Right renal cortex interstitium (tissue), 3 donors: ENCODE measurements at regions not wholly inside any gene's neighbourhood (a gene's known extent, or its start where the extent isn't known, plus 50 kb on each side); places are given as distances from the start of the nearest gene placed in this dataset.

Experiments
- DNase-seq, 3 donors: peaks; one replicate each; pipeline ENCODE4 v3.0.0-alpha.2; 2013; ENCODE audit warnings: low read depth in 3 of 3, low spot score in 2 of 3

DNA sequence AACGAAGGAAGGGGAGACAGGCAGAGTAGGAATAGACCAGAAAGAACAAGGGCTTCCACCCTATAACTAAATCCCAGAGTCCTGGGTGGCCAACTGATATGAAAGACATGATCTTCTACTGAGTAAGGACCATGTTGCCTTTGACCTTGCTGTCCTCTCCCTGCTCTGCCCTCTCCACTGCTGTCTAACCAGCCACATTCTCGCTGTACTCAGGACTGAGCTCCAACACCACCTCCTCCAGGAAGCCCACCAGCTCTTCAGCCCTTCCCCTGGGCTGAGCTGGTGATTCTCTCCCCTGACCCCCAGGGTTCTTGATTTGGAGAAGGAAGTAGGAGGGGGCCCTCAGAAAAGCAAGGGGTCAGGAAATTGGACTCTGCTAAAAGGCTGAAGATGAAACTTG, 159.2 kb downstream of the DICER1 start:
- DNase-seq, result no peak

- no peak for DNase-seq
Measured at GRCh38 chr14:94995551-94995950, 161.8 kb downstream of the DICER1 start.

DNA sequence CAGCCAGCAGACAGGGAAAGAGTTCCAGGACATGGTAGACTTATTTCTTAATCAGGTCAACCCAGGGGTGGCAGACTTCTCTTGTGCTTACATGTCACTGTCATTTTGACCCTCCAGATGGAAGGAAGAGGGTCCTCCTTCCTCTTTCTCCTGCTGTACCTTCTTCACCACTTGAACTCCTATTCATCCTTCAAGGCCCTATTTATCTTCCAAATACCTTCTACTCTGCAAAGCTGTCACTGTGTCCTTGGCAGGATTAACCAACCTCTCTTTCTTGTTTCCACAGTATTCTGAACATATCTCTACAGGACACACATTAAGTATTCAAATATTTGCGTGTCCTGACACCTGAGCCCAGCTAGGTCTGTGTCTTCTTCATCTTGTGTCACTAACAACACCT, 163.1 kb downstream of the DICER1 start:
- no peak for DNase-seq

DNA sequence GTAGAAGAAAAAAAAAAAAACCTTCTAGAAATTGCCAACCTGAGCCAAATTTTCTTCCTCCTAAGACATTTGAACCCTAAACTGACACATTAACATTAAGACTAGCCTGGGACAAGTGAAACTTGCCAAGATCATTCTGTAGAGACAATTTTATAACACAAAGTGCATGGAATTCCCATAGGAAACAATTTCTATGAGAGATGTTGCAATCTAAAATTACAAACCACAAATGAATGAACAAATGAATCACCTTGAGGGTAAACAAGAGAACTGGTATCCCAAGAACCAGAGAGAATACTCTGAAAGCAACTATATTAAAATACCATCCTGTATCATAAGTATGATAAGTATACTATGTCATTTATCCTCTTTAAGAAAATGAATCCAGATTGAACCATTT, 165.3 kb downstream of the DICER1 start:
- DNase-seq, result no peak

- no peak for DNase-seq
Measured at GRCh38 chr14:94989946-94990345, 167.4 kb downstream of the DICER1 start.

DNA sequence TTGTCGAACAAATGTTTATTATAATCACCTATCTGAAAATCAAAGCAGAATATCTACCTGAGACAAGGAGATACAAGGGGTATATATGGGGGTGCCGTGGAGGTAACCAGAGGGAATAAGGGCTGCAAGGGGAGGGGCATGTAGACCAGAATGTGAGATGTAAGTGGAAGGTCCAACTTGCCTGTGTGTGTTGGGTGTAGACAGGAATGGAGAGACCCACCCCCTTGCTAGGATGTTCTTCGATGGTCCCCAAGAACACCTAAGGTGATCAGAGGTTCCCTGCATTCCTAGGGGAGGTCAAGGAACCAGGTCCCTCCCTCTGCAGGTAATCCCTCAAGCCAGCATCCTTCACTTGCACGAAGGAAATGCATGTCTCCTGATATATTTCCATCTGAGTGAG, 167.9 kb downstream of the DICER1 start:
- no peak for DNase-seq

- DNase-seq, result no peak
Measured at GRCh38 chr14:94987409-94987808, 169.9 kb downstream of the DICER1 start.

DNA sequence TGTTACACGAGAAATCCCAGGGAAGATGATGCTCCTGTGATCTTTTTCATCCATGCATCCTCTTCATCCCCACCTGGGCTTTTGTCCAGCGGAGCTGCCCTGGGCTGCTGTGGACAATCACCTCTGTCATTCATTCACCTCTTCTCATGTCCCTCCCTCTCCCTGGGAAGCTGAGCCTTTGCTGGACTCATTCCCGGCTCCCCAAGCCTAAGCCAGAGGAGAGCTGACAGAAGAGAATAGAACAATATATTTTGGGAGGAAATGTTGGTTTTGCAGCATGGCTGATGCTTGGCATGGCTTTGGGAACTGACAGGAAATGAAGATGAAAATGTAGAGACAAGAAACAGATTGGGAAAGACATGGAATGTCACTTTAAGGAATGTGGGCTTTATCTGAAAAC, 177.4 kb downstream of the DICER1 start:
- no peak for DNase-seq

DNA sequence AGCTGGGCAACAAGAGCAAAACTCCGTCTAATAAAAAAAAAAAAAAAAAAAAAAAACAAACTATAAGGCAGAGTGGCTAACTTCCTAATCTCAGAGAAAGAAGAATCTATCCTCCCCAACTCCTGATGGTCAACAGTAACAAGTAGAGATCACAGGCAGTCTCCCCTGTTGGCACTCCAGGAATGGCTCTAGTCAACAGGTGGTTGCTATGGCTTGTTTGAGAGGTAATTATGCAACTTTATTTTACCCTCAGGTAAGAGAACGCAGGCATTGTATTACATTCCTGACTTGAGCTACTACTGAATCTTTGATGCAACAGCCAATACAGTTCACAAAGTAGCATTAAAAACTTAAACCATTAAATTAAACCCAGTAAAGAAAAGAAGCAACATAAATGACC, 180.3 kb downstream of the DICER1 start:
- no peak for DNase-seq

DNA sequence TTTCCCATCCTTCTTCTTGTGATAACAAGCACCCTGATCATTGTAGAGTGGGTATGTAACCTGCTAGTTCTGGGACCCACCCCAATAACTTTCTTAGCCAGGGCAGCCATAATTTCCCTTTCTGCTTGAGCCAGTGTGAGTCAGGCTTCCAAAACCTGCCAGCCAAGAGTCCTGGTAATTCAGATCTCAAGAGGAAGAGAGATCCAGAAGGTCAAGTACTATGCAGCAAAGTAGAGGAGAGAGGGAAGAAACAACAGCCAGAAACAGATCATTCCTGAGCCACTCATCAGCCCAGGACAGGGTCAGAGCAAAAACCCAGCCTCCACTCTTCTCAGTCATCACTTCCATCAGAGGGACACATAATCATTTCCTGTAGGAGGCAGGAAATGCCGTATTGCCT, 182.0 kb downstream of the DICER1 start:
- no peak for DNase-seq

DNA sequence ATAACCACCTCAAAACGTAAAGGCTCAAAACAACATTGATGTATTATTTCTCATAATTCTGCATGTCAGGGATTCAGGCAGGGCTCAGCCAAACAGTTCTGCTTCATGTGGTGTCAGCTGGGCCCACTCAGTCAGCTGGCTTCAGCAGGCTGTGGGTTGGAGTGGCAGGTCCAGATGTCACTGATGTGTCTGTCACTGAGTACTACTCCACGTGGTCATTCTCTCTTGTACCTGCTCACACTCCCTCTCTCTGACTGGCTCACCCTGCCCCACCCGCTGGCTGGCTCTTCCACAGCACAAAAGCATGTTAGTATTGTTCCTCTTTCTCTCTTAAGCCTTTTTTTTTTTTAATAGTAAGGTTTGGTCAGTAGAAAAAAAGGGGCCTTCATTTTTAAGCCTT, 182.4 kb downstream of the DICER1 start:
- DNase-seq, result no peak

DNA sequence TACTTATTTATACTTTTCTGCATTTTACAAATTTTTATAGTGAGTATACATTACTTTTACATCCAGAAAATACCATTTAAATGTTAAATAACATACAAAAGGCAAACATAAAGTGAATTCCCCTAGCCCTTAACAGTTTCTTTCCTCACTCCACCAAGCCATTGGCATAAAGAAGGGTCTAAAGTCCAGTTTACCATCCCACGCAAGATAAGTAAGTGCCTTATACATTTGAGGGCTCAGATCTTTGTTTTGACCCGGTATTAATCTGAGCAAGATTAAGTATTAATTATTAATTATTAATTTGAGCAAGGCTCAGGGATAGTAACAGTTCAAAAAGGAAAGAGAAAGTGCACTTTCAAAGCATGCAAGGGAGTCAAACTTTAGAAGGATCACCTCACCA, 182.9 kb downstream of the DICER1 start:
- DNase-seq, result no peak

GRCh38 chr14:94971750-94972149, 185.6 kb downstream of the DICER1 start:
- no peak for DNase-seq

GRCh38 chr14:94970941-94971730, 186.2 kb downstream of the DICER1 start:
- DNase-seq, result no peak

DNA sequence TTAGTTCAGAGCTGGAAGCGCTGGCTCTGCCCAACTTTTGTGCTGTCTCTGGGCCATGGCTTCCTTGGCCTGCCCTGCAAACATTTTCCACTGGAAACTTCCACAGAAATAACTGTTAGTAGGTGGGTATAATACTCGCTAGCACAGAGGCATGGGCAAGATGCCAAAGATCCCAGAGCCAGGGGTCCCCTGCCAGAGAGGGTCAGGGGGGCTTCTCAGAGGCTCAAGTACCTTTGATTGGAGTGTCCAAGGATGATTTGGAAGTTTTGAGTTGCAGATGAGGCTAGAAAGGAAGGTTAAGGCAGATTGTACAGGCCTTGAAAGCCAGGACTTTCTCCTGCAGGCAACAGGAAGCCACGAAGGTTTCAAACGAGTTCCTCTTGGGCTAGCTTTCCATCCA, 187.6 kb downstream of the DICER1 start:
- no peak for DNase-seq

DNA sequence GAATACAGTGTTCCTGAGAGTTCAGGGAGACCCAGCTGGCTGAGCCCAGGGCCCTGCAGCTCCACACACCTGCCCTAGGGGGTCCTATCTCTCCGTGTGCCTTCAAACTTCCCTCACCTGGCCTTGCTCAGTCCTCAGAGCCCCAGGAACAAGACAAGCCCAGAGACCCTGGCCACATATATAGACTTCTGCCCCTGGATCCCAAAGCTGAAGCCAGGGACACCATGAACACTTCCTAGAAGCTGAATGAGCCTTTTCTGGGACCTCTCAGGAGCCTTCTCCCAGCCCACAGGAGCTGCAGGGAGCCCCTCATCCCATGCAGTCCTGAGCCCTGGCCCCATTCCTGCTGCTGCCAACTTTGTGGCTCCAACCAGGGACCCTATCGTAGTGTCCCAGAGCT, 190.5 kb downstream of the DICER1 start:
- no peak for DNase-seq

DNA sequence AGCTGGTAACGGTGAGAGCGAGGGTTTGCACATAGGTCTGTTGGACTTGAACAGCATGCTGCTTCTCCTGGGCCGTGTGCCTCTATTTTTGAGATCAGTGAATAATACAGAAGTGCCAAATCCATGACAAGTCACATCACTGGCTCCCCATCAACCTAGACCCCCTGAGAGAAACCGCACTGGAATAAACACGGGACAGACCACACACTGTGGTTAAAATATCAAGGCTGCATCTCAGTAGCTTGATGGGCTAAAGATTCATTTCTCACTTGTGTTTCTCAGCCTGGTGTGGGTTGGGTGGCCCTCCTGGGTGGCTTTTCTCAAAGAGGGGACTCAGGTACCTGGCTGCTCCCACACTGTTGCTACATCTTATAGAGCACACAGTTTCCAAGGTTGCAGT, 191.0 kb downstream of the DICER1 start:
- no peak for DNase-seq

DNA sequence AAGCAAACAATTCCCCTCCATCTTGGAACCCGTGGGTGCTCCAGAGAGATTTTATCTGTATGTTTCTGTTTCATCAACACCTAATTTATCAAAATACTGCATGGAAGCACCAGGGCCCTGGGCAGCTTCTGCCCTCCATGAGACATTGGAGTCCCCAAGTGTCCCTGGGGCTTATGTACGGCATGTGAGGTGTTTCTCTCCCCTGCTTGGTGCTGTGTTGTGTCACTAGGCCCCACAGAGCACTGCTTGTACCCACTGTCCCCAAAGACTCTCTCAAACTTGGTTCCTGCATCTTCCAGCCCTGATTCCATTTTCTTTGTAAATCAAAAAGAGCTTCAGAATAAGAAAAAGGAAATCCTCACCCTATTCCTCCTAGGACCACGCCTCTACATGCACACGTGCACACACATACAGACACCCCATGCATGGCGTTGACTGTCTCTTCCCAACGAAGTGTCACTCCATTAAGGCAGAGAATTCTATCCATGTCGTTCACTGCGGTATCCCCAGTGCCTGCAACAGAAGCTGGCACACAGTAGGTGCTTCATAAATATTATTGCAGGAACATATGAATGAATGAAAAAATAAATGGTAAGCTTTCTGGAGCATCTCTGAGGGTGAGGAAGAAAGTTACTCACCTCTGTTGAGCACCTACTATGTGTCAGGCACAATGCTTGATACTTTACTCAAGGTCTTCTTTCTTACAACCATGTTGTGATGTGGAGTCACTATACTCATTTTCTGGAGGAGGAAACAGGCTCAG, 191.6 kb downstream of the DICER1 start:
- no peak for DNase-seq

DNA sequence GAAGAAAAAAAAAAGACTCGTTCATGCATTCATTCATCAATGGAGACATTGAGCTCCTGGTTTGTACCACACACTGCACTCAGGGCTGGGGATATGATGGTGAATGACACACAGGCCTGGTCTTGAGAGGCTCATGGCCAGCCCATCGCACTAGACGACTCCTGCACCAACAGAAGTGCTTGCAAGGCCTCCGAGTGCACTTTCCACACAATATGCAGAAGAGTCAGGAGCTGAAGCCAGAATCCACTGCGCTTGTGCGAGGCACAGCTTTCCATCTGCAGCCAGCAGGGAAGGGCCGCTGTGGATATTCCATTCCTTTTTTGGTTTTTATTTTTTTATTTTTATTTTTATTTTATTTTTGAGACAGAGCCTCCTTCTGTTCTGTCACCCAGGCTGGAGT, 192.4 kb downstream of the DICER1 start:
- no peak for DNase-seq

GRCh38 chr14:94964181-94964580, 193.1 kb downstream of the DICER1 start:
- DNase-seq, result no peak

- no peak for DNase-seq
Measured at GRCh38 chr14:94963051-94963450, 193.1 kb upstream of the GSC start.

DNA sequence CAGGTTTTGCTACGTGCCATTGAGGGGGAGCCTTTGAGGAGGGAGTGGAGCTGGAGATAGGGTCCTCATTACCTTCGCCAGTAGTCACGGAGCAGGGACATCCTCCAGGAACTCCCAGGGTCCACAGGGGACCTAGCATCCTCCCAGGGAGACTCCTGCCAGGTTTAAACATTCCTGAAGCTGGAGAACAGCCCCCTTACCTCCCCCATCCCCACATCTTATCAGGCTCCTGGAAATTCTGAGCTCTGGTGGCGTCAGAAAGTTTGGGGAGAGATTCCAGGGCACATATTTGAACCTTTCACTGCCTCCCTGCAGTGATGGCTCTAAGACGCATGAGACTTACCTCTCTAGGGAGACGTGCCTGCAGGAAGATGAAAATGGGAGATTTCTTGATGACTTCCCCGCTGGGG, 192.3 kb upstream of the GSC start:
- DNase-seq, result no peak
